SJCRH30 (cell line): ENCODE measurements at regions not wholly inside any gene's neighbourhood (a gene's known extent, or its start where the extent isn't known, plus 50 kb on each side); places are given as distances from the start of the nearest gene placed in this dataset.
"Not testable (repeated sequence)": the region's sequence is repeated elsewhere in the genome, so short reads cannot be mapped to it uniquely, and the experiment has no call there.

ENCODE experiments used
- DNase-seq, 2 experiments: peaks; one replicate each; pipeline ENCODE4 v3.0.0-alpha.2; 2015 to 2020
- H3K27ac ChIP-seq: fragments of 250-450 bp; sonication (Bioruptor Pico); 2 replicates; pipeline ENCODE4 v1.5.1; 2020; ENCODE audit warnings: mild to moderate bottlenecking, moderate library complexity
- H3K27me3 ChIP-seq: fragments of 250-450 bp; sonication (Bioruptor Pico); 2 replicates; pipeline ENCODE4 v1.5.1; 2020; ENCODE audit warnings: mild to moderate bottlenecking, moderate library complexity
- H3K36me3 ChIP-seq: fragments of 250-450 bp; sonication (Bioruptor Pico); 2 replicates; pipeline ENCODE4 v1.5.1; 2020; ENCODE audit warnings: mild to moderate bottlenecking, moderate library complexity
- H3K4me1 ChIP-seq: fragments of 250-450 bp; sonication (Bioruptor Pico); 2 replicates; pipeline ENCODE4 v1.5.1; 2020; ENCODE audit warnings: mild to moderate bottlenecking, moderate library complexity
- H3K4me3 ChIP-seq: fragments of 250-450 bp; sonication (Bioruptor Pico); 2 replicates; pipeline ENCODE4 v1.5.1; 2020; ENCODE audit warnings: mild to moderate bottlenecking, moderate library complexity
- H3K9me3 ChIP-seq: fragments of 250-450 bp; sonication (Bioruptor Pico); replicated peaks from 2 replicates; pipeline ENCODE4 v1.5.1; 2020; ENCODE audit warnings: mild to moderate bottlenecking, moderate library complexity

DNA sequence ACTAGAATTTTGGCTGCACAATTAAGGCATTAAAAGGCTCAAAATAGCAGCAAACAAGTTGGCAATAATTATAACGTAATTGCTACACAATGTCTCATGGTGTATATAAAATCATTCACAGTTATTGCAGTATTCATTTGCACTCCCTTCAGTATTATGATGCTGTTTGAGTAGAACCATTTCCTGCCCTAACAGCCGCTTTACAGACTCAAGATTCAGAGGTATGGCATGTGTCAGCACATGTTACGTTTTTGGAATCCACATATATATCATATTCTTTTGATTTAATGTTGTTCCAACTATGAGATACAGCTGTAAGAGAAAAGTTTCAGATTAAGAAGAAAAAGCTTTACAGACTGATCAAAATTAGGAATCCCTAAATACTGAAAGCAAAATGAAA, 56.3 kb upstream of the NCKAP5 start:
- no peak overlapping the region for H3K27ac ChIP-seq
- H3K4me3 ChIP-seq = no peak overlapping the region
- no peaks in the 10 kb centered on the region for H3K9me3 ChIP-seq
- H3K36me3 ChIP-seq = no peaks in the 10 kb centered on the region
- DNase-seq = no peak
- no peaks in the 10 kb centered on the region for H3K27me3 ChIP-seq
- H3K4me1 ChIP-seq = no peaks in the 10 kb centered on the region

GRCh38 chr2:133627741-133628140, 59.5 kb upstream of the NCKAP5 start:
- no peaks in the 10 kb centered on the region for H3K36me3 ChIP-seq
- no peak overlapping the region for H3K27ac ChIP-seq
- no peaks in the 10 kb centered on the region for H3K9me3 ChIP-seq
- DNase-seq = no peak
- no peaks in the 10 kb centered on the region for H3K4me1 ChIP-seq
- no peak overlapping the region for H3K4me3 ChIP-seq
- H3K27me3 ChIP-seq = no peaks in the 10 kb centered on the region

DNA sequence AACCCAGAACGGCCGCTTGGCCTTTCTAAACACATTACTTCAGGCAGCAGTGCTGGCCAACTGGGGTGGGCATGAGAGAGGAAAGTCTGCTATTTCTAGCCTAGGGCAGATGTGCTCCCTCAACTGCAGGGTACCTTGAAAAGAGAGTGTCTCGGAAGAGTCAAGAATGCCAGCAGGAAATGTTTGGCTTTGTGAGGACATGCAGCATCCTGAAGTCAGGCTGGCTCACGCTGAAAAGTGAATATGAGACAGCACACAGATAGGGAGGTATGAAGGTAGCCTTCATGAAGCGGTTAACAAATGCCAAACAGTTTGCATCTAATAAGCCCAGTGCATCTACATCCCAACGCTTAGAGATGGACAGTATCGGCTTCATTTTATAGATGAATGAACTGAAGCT, 65.0 kb upstream of the NCKAP5 start:
- H3K36me3 ChIP-seq = no peaks in the 10 kb centered on the region
- H3K9me3 ChIP-seq = no peaks in the 10 kb centered on the region
- DNase-seq = no peak
- H3K27ac ChIP-seq = no peak overlapping the region
- 0 out of 2 replicates have a peak, but pooled peaks cover 3% of the 10 kb centered on the region for H3K27me3 ChIP-seq
- no peaks in the 10 kb centered on the region for H3K4me1 ChIP-seq
- H3K4me3 ChIP-seq = no peak overlapping the region

GRCh38 chr2:133633881-133634409, 65.7 kb upstream of the NCKAP5 start:
- no peak for DNase-seq

GRCh38 chr2:133635131-133635530, 66.9 kb upstream of the NCKAP5 start:
- no peaks in the 10 kb centered on the region for H3K9me3 ChIP-seq
- H3K36me3 ChIP-seq = no peaks in the 10 kb centered on the region
- no peak overlapping the region for H3K4me3 ChIP-seq

More at GRCh38 chr2:133633881-133634409, 65.7 kb upstream of the NCKAP5 start:
- H3K4me3 ChIP-seq = no peak overlapping the region
- H3K9me3 ChIP-seq = no peaks in the 10 kb centered on the region
- H3K36me3 ChIP-seq = no peaks in the 10 kb centered on the region
- H3K27ac ChIP-seq = no peak overlapping the region
- H3K27me3 ChIP-seq = 0 out of 2 replicates have a peak, but pooled peaks cover 3% of the 10 kb centered on the region
- no peaks in the 10 kb centered on the region for H3K4me1 ChIP-seq

GRCh38 chr2:133636287-133636686, 68.0 kb upstream of the NCKAP5 start:
- H3K27ac ChIP-seq = no peak overlapping the region
- H3K4me1 ChIP-seq = no peaks in the 10 kb centered on the region
- H3K4me3 ChIP-seq = no peak overlapping the region
- DNase-seq = no peak
- H3K36me3 ChIP-seq = no peaks in the 10 kb centered on the region
- no peaks in the 10 kb centered on the region for H3K9me3 ChIP-seq
- 0 out of 2 replicates have a peak, but pooled peaks cover 3% of the 10 kb centered on the region for H3K27me3 ChIP-seq

More at GRCh38 chr2:133635131-133635530, 66.9 kb upstream of the NCKAP5 start:
- Histone ChIP-seq H3K4me1 (no peaks in the 10 kb centered on the region), H3K27me3 (0 out of 2 replicates have a peak, but pooled peaks cover 3% of the 10 kb centered on the region), H3K27ac (no peak overlapping the region)
- DNase-seq = no peak

GRCh38 chr2:133640103-133640502, 71.8 kb upstream of the NCKAP5 start:
- H3K4me3 ChIP-seq = no peak overlapping the region
- no peaks in the 10 kb centered on the region for H3K36me3 ChIP-seq
- no peaks in the 10 kb centered on the region for H3K9me3 ChIP-seq
- H3K27ac ChIP-seq = no peak overlapping the region
- no peaks in the 10 kb centered on the region for H3K4me1 ChIP-seq
- H3K27me3 ChIP-seq = 0 out of 2 replicates have a peak, but pooled peaks cover 3% of the 10 kb centered on the region
- no peak for DNase-seq

DNA sequence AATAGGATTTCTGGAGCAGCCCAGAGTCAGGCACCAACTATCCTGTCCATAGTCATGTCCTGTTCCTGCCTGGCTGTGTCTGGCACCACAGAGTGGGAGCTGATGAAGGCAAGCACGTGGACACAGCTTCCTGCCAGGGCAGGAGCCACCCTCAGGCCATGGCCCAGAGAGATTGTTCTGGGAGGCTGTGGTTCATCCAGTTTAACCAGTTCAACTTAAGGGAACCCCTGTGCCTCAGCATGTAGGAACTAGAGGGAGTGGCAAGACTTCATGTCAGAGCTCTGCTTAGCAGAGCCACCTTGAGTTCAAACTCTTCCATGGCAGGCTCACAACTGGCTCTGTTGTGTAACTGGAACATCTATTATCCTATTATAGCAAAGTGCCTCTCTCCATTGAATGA, 73.2 kb upstream of the NCKAP5 start:
- H3K4me1 ChIP-seq = no peaks in the 10 kb centered on the region
- no peak overlapping the region for H3K4me3 ChIP-seq
- 0 out of 2 replicates have a peak, but pooled peaks cover 3% of the 10 kb centered on the region for H3K27me3 ChIP-seq
- H3K27ac ChIP-seq = no peak overlapping the region
- no peaks in the 10 kb centered on the region for H3K36me3 ChIP-seq
- H3K9me3 ChIP-seq = no peaks in the 10 kb centered on the region
- no peak for DNase-seq

DNA sequence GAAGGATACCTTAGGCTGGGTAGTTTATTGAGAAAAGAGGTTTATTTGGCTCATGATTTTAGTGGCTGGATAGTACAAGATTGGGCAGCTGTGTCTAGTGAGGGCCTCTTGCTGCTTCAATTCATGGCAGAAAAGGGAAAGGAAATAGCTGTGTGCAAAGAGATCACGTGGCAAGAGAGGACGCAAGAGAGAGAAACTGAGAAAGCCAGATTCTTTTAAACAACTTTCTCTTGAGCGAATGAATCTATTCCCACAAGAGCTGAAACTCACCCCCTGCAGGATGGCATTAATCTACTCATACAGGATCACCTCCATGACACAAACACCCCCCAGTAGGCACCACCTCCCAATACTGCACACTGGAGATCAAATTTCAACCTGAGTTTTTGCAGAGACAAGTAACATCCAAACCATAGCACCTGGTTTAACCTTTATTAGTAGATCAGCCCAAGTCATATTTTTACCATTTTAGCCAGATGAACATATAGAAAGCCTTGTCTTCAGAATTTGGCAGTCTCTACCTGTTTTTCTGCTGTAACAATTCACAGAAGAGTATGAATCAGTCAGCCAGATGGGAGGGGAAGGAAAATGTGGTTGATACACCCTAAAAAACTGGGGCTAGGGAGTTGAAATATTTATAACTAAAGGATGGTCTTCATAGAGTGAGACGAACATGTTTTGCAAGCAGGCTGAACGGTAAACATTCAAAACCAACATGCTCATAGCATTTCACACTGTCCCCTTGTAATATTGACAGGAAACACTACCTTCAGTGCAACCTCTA, 73.9 kb upstream of the NCKAP5 start:
- DNase-seq = no peak
- H3K36me3 ChIP-seq = no peaks in the 10 kb centered on the region
- H3K4me3 ChIP-seq = no peak overlapping the region
- H3K27ac ChIP-seq = no peak overlapping the region
- 0 out of 2 replicates have a peak, but pooled peaks cover 3% of the 10 kb centered on the region for H3K27me3 ChIP-seq
- H3K9me3 ChIP-seq = no peaks in the 10 kb centered on the region
- H3K4me1 ChIP-seq = no peaks in the 10 kb centered on the region

DNA sequence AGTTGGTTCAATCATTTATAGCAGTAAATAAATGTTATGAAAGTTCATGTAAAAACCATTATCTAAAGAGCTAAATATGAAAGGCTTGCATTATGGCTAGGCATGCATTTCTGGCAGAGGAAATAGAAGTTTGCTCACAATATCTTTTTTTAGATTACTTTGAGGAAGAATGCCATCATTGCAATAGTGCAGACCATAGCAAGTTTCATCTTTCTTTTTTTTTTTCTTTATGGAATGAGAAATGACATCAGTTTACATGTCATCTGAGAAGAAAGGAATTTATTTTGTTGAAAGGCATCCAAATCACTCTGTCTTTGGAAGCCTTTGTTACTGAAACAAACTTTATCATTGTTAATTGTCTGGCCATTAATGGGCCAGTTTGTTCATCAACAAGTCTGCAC, 74.5 kb upstream of the NCKAP5 start:
- DNase-seq = no peak
- Histone ChIP-seq H3K4me3 (no peak overlapping the region), H3K27ac (no peak overlapping the region), H3K4me1 (no peaks in the 10 kb centered on the region), H3K27me3 (0 out of 2 replicates have a peak, but pooled peaks cover 3% of the 10 kb centered on the region), H3K9me3 (no peaks in the 10 kb centered on the region), H3K36me3 (no peaks in the 10 kb centered on the region)

- Histone ChIP-seq H3K36me3 (no peaks in the 10 kb centered on the region), H3K27ac (no peak overlapping the region), H3K4me3 (no peak overlapping the region), H3K9me3 (no peaks in the 10 kb centered on the region), H3K4me1 (no peaks in the 10 kb centered on the region), H3K27me3 (no peaks in the 10 kb centered on the region)
- no peak for DNase-seq
Measured at GRCh38 chr2:133643863-133644262, 75.6 kb upstream of the NCKAP5 start.

- no peaks in the 10 kb centered on the region for H3K36me3 ChIP-seq
- H3K4me3 ChIP-seq = no peak overlapping the region
- no peaks in the 10 kb centered on the region for H3K27me3 ChIP-seq
- no peaks in the 10 kb centered on the region for H3K9me3 ChIP-seq
- H3K4me1 ChIP-seq = no peaks in the 10 kb centered on the region
- H3K27ac ChIP-seq = no peak overlapping the region
- no peak for DNase-seq
Measured at GRCh38 chr2:133644846-133645245, 76.6 kb upstream of the NCKAP5 start.

- DNase-seq, H3K27me3 ChIP-seq, H3K4me1 ChIP-seq, H3K27ac ChIP-seq, H3K4me3 ChIP-seq, H3K9me3 ChIP-seq, H3K36me3 ChIP-seq: not testable (repeated sequence)
Measured at GRCh38 chr2:133647386-133647785, 79.1 kb upstream of the NCKAP5 start.

- Histone ChIP-seq H3K4me1 (no peaks in the 10 kb centered on the region), H3K9me3 (no peaks in the 10 kb centered on the region), H3K27me3 (no peaks in the 10 kb centered on the region), H3K4me3 (no peak overlapping the region), H3K27ac (no peak overlapping the region), H3K36me3 (no peaks in the 10 kb centered on the region)
- no peak for DNase-seq
Measured at GRCh38 chr2:133651861-133652260, 83.6 kb upstream of the NCKAP5 start.

DNA sequence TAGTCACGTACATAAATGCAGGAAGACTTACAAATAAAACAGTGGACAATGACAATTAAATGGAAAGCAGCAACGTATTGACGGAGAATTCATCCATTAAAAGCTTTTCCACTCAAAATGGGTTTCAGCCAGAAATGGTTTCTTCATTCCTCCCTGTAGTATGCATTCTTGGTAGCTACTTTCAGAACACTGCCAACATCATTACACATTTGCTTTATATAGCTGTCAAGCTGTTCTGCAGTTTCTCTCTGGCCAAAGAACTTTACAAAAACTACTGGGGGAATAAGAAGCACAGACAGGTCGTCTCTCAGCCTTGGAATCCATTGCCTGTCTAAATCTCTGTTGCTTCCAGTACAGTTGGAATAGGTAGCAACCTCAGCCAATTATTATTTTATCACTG, 84.1 kb upstream of the NCKAP5 start:
- no peak overlapping the region for H3K27ac ChIP-seq
- no peaks in the 10 kb centered on the region for H3K9me3 ChIP-seq
- no peak for DNase-seq
- no peak overlapping the region for H3K4me3 ChIP-seq
- peaks cover 1% of the 10 kb centered on the region; the same call in 1 of the 2 replicates for H3K4me1 ChIP-seq
- no peaks in the 10 kb centered on the region for H3K27me3 ChIP-seq
- H3K36me3 ChIP-seq = no peaks in the 10 kb centered on the region
